B cell (primary cell): ENCODE measurements at regions not wholly inside any gene's neighbourhood (a gene's known extent, or its start where the extent isn't known, plus 50 kb on each side); places are given as distances from the start of the nearest gene placed in this dataset.

ENCODE experiments used
- ATAC-seq: fragments of 200-7000 bp; cut with Tn5 transposase; one replicate; pipeline ENCODE4 v1.10.0; 2021; ENCODE audit warnings: low read depth, mild to moderate bottlenecking, moderate number of reproducible peaks, moderate library complexity
- CTCF ChIA-PET: fragments of 350-600 bp; sonication (Branson Sonifier 250); formaldehyde crosslinking; loops from one replicate; lab custom pipeline; 2021; ENCODE audit warnings: antibody characterized with exemption, inconsistent platforms; lab: Charles Lee
- POLR2A ChIA-PET: fragments of 350-600 bp; sonication (Branson Sonifier 250); formaldehyde crosslinking; loops from one replicate; lab custom pipeline; 2021; ENCODE audit warnings: antibody characterized with exemption; lab: Charles Lee
- DNase-seq: peaks from one replicate; pipeline ENCODE4 v3.0.0; 2013
- H2AFZ ChIP-seq: 2 replicates; pipeline ENCODE4 v1.6.1; 2012; ENCODE audit warnings: mild to moderate bottlenecking, low read depth, low read length; ENCODE audit not compliant: insufficient read depth, poor library complexity, severe bottlenecking
- H3K27ac ChIP-seq, 2 donors: 1 replicate in 1 of 2; 2 replicates in 1 of 2; pipeline ENCODE4 v1.5.1; 2012 to 2013; ENCODE audit warnings: low read length in 2 of 2, mild to moderate bottlenecking in 2 of 2, moderate library complexity in 1 of 2
- H3K27me3 ChIP-seq, 4 experiments: fragments of 200-600 bp in 1 of 4; sonication (generic) in 1 of 4; replicated peaks in 1 of 4; 1 replicate in 2 of 4; 2 replicates in 2 of 4; pipeline versions ENCODE4 v1.6.1 to v1.7.0; 2013 to 2016; ENCODE audit warnings: low read length in 3 of 4, mild to moderate bottlenecking in 2 of 4, mixed read lengths in 1 of 4, moderate library complexity in 1 of 4; ENCODE audit not compliant: insufficient read depth in 4 of 4, control insufficient read depth in 3 of 4; ENCODE audit errors: control extremely low read depth in 1 of 4
- H3K36me3 ChIP-seq, 2 experiments: replicated peaks in 1 of 2; 1 replicate in 1 of 2; 2 replicates in 1 of 2; pipeline versions ENCODE4 v1.6.1 to v1.7.1; 2013; ENCODE audit warnings: low read length in 1 of 2; ENCODE audit not compliant: insufficient read depth in 2 of 2, control insufficient read depth in 1 of 2; ENCODE audit errors: control extremely low read depth in 1 of 2, extremely low read depth in 1 of 2
- H3K4me1 ChIP-seq, 2 donors: fragments of 200-600 bp in 1 of 2; sonication (generic) in 1 of 2; 1 replicate in 1 of 2; 2 replicates in 1 of 2; pipeline versions ENCODE4 v1.5.1 to v1.6.1; 2013 to 2017; ENCODE audit warnings: low read length in 2 of 2; ENCODE audit not compliant: control insufficient read depth in 2 of 2, insufficient read depth in 2 of 2
- H3K4me2 ChIP-seq: replicated peaks from 2 replicates; pipeline ENCODE3; 2012; ENCODE audit warnings: mild to moderate bottlenecking, low read depth, low read length; ENCODE audit not compliant: poor library complexity, severe bottlenecking
- H3K4me3 ChIP-seq, 5 experiments: fragments of 200-600 bp in 1 of 5; sonication (generic) in 1 of 5; 1 replicate in 3 of 5; 2 replicates in 2 of 5; pipeline versions ENCODE4 v1.5.1 to v1.7.0; 2011 to 2016; ENCODE audit warnings: low read length in 4 of 5, mild to moderate bottlenecking in 4 of 5, low read depth in 2 of 5, control low read depth in 1 of 5, moderate library complexity in 1 of 5; ENCODE audit not compliant: insufficient read depth in 1 of 5; ENCODE audit errors: control extremely low read depth in 1 of 5, extremely low read depth in 1 of 5
- H3K79me2 ChIP-seq: fragments of 200-600 bp; sonication (generic); one replicate; pipeline ENCODE4 v1.6.0; 2016; ENCODE audit warnings: low read length; ENCODE audit not compliant: control insufficient read depth, insufficient read depth
- H3K9ac ChIP-seq: fragments of 200-600 bp; sonication (generic); 2 replicates; pipeline ENCODE4 v1.6.1; 2017; ENCODE audit warnings: mild to moderate bottlenecking, low read length, moderate library complexity
- H3K9me3 ChIP-seq, 3 donors: one replicate each; pipeline versions ENCODE4 v1.6.1 to v1.7.1; 2013; ENCODE audit warnings: low read length in 2 of 3; ENCODE audit not compliant: control insufficient read depth in 2 of 3, insufficient read depth in 1 of 3; ENCODE audit errors: control extremely low read depth in 1 of 3
- H4K20me1 ChIP-seq: 2 replicates; pipeline ENCODE4 v1.6.0; 2012; ENCODE audit warnings: mild to moderate bottlenecking, low read length; ENCODE audit not compliant: insufficient read depth, control insufficient read depth, poor library complexity, severe bottlenecking
- H3K27ac Mint-ChIP-seq: one replicate; pipeline ENCODE4 v1.8.0; 2021; ENCODE audit warnings: mixed read lengths
- H3K27me3 Mint-ChIP-seq: one replicate; pipeline ENCODE4 v1.8.0; 2021; ENCODE audit warnings: mixed read lengths
- H3K4me1 Mint-ChIP-seq: one replicate; pipeline ENCODE4 v1.8.0; 2021; ENCODE audit warnings: mixed read lengths
- H3K4me3 Mint-ChIP-seq: one replicate; pipeline ENCODE4 v1.8.0; 2021; ENCODE audit warnings: mixed read lengths
- H3K9me3 Mint-ChIP-seq: one replicate; pipeline ENCODE4 v1.8.0; 2022; ENCODE audit warnings: mixed read lengths; ENCODE audit not compliant: insufficient read depth
- EZH2 ChIP-seq: IDR thresholded peaks from 2 replicates; pipeline ENCODE4 v1.6.1; 2012; ENCODE audit warnings: borderline replicate concordance, low read depth, mild to moderate bottlenecking, moderate library complexity, low read length; ENCODE audit not compliant: insufficient read depth, poor library complexity, severe bottlenecking
- WGBS: methylation state at CpG from one replicate; pipeline ENCODE4 v1.1.5; 2013; ENCODE audit warnings: missing lambda C conversion rate; ENCODE audit not compliant: insufficient coverage; 5-methylcytosine and 5-hydroxymethylcytosine counted together
- intact Hi-C: fragments of 100-400 bp; cut with micrococcal nuclease; formaldehyde crosslinking; loops from one replicate; pipeline ENCODE4 v1.10.0; 2022
- TF ChIP-seq, protein P1 (sequence below): fragments of 200-600 bp; IDR thresholded peaks from one replicate; pipeline ENCODE4 v1.8.0; 2022; ENCODE audit warnings: antibody characterized with exemption, mild to moderate bottlenecking

DNA sequence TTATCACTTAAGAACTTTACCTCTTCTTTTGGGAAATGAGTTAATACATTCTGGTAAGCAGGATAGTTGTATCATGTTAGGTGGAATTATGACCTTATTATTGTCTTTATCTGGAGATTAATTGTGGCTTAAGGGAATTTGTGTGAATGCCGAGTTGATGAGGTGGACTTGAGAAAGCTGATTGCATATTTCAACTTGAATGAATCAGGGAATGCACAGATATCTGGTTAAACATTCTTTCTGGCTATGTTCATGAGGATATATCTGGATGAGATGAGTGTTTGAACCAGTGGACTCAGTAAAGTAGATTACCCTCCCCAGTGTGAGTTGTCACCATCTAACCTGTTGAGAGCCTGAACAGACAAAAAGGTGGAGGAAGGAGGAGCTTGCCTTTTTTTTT lies 326.1 kb upstream of the GOT2 start:
- 50% methylated on average over 1 of the region's 1 CpG for WGBS
- H3K9me3 ChIP-seq: no peaks in the 10 kb centered on the region
- no peak for TF ChIP-seq EZH2
- TF ChIP-seq, protein P1, sequence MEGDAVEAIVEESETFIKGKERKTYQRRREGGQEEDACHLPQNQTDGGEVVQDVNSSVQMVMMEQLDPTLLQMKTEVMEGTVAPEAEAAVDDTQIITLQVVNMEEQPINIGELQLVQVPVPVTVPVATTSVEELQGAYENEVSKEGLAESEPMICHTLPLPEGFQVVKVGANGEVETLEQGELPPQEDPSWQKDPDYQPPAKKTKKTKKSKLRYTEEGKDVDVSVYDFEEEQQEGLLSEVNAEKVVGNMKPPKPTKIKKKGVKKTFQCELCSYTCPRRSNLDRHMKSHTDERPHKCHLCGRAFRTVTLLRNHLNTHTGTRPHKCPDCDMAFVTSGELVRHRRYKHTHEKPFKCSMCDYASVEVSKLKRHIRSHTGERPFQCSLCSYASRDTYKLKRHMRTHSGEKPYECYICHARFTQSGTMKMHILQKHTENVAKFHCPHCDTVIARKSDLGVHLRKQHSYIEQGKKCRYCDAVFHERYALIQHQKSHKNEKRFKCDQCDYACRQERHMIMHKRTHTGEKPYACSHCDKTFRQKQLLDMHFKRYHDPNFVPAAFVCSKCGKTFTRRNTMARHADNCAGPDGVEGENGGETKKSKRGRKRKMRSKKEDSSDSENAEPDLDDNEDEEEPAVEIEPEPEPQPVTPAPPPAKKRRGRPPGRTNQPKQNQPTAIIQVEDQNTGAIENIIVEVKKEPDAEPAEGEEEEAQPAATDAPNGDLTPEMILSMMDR: no peak
- CTCF ChIA-PET: no interaction called here
- H3K9me3 Mint-ChIP-seq: peaks cover 6% of the 10 kb centered on the region
- no peaks in the 10 kb centered on the region for H4K20me1 ChIP-seq
- no peak overlapping the region for H3K27ac Mint-ChIP-seq
- H3K4me2 ChIP-seq: no peak overlapping the region
- no peak overlapping the region for H3K9ac ChIP-seq
- no peak overlapping the region for H2AFZ ChIP-seq
- intact Hi-C loops: no loop called here
- no peaks in the 10 kb centered on the region for H3K4me1 Mint-ChIP-seq
- H3K4me1 ChIP-seq: no peaks in the 10 kb centered on the region
- DNase-seq (no peak), ATAC-seq (no peak)
- no peak overlapping the region for H3K27ac ChIP-seq
- POLR2A ChIA-PET: no interaction called here
- no peak overlapping the region for H3K4me3 Mint-ChIP-seq
- no peaks in the 10 kb centered on the region for H3K36me3 ChIP-seq
- H3K79me2 ChIP-seq: no peaks in the 10 kb centered on the region
- H3K27me3 ChIP-seq: no peaks in the 10 kb centered on the region
- no peak overlapping the region for H3K4me3 ChIP-seq
- no peaks in the 10 kb centered on the region for H3K27me3 Mint-ChIP-seq

DNA sequence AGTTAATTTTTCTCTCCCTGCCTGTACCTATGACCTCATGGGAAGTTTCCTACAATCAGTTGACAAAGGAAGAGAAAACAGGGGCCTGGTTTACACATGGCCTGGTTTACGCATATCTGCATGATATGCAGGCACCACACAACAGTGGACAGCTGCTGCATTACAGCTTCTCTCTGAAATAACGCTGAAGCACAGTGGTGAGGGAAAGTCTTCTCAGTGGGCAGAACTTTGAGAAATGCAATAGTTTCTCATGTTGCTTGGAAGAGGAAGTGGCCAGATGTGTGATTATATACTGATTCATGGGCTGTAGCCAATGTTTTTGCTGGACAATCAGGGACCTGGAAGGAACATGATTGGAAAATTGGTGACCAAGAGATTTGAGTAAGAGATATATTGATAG lies 324.1 kb upstream of the GOT2 start:
- Histone ChIP-seq H3K79me2 (no peaks in the 10 kb centered on the region), H3K9ac (no peak overlapping the region), H3K27ac (no peak overlapping the region), H4K20me1 (no peaks in the 10 kb centered on the region), H3K27me3 (no peaks in the 10 kb centered on the region), H3K9me3 (no peaks in the 10 kb centered on the region), H3K36me3 (no peaks in the 10 kb centered on the region), H3K4me2 (no peak overlapping the region), H3K4me1 (no peaks in the 10 kb centered on the region), H2AFZ (no peak overlapping the region), H3K4me3 (no peak overlapping the region)
- Mint-ChIP-seq H3K27ac (no peak overlapping the region), H3K4me1 (no peaks in the 10 kb centered on the region), H3K9me3 (peaks cover 6% of the 10 kb centered on the region), H3K4me3 (no peak overlapping the region), H3K27me3 (no peaks in the 10 kb centered on the region)
- TF ChIP-seq, protein P1: no peak
- TF ChIP-seq EZH2: no peak
- DNase-seq (no peak), ATAC-seq (no peak)
- ChIA-PET POLR2A (no interaction called here), CTCF (no interaction called here)
- 100% methylated on average over 2 of the region's 2 CpGs for WGBS
- intact Hi-C loops: no loop called here
